ENCODE measurements at regions not wholly inside any gene's neighbourhood (a gene's known extent, or its start where the extent isn't known, plus 50 kb on each side); places are given as distances from the start of the nearest gene placed in this dataset.

DNA sequence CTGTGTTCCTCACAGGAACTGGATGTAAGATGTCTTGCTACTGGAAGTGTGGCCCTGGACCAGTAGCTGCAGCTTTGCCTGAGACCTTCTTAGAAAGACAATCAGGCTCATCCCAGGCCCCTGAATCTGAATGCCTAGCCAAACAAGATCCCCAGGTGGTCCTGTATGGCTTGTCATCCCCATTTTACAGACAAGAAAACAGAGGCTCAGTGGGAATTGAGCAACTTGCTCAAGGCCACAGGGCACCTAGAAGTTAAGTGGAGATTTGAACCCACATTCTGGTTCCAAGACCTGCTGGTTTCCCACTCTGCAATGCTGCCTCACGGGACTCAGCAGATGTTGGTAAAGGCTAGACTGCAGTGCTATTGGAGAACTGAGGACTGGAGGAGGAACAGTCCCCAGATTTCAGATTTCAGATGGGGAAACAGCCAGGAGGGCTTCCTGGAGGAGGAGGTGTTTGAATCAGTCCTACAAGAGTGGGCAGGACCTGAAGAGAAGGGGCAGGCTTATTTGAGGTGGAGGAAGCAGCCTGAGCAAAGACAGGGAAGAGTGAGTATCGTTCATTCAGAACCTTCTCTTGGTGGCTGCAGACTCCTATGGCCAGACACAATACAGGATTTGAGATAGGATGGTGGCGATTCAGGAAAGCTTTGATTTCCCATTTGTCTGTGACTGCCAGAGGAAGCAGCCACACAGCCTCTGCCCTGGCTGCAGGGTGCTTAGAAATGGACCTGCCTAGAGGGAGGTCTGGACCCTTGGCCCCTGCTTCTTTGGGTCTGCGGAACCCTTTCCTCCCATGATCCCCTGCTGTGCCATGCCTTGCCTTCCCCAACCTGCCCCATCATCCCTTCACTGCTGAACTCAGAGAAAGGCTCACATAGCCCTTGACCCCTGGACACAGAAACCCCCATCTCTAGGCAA lies 233.4 kb upstream of the NLRP1 start:
- no peak for TF ChIP-seq POLR2A (IDR thresholded peaks at IDR 0.05)
- TF ChIP-seq, protein P1, sequence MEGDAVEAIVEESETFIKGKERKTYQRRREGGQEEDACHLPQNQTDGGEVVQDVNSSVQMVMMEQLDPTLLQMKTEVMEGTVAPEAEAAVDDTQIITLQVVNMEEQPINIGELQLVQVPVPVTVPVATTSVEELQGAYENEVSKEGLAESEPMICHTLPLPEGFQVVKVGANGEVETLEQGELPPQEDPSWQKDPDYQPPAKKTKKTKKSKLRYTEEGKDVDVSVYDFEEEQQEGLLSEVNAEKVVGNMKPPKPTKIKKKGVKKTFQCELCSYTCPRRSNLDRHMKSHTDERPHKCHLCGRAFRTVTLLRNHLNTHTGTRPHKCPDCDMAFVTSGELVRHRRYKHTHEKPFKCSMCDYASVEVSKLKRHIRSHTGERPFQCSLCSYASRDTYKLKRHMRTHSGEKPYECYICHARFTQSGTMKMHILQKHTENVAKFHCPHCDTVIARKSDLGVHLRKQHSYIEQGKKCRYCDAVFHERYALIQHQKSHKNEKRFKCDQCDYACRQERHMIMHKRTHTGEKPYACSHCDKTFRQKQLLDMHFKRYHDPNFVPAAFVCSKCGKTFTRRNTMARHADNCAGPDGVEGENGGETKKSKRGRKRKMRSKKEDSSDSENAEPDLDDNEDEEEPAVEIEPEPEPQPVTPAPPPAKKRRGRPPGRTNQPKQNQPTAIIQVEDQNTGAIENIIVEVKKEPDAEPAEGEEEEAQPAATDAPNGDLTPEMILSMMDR (IDR thresholded peaks at IDR 0.05), result no peak

Data from prostate gland (tissue), 2 donors.